Astrocyte (in vitro differentiated cells and primary cell): ENCODE measurements at regions not wholly inside any gene's neighbourhood (a gene's known extent, or its start where the extent isn't known, plus 50 kb on each side); places are given as distances from the start of the nearest gene placed in this dataset.

ENCODE experiments used
- DNase-seq: peaks from one replicate; pipeline ENCODE4 v3.0.0-alpha.2; 2010; ENCODE audit warnings: low read depth
- FAIRE-seq: peaks from 2 replicates; lab custom pipeline; 2011; peaks lifted over from hg19 to GRCh38; lab: Jason Lieb, UNC
- H2AFZ ChIP-seq: 2 replicates; pipeline ENCODE4 v1.6.0; 2012; ENCODE audit warnings: low read depth, low read length, inconsistent platforms
- H3K27ac ChIP-seq: 2 replicates; pipeline ENCODE4 v1.5.1; 2011; ENCODE audit warnings: low read depth, low read length, inconsistent platforms
- H3K27me3 ChIP-seq: 2 replicates; pipeline ENCODE4 v1.6.0; 2011; ENCODE audit warnings: low read length, inconsistent platforms; ENCODE audit not compliant: insufficient read depth
- H3K36me3 ChIP-seq: 2 replicates; pipeline ENCODE4 v1.5.1; 2011; ENCODE audit warnings: low read length, inconsistent platforms; ENCODE audit not compliant: insufficient read depth
- H3K4me1 ChIP-seq: 2 replicates; pipeline ENCODE4 v1.5.1; 2011; ENCODE audit warnings: low read length, inconsistent platforms; ENCODE audit not compliant: insufficient read depth
- H3K4me2 ChIP-seq: 2 replicates; pipeline ENCODE4 v1.6.0; 2012; ENCODE audit warnings: low read length, inconsistent platforms
- H3K4me3 ChIP-seq: 2 replicates; pipeline ENCODE4 v1.5.1; 2011; ENCODE audit warnings: low read depth, mild to moderate bottlenecking, low read length, inconsistent platforms; ENCODE audit not compliant: insufficient read depth
- H3K79me2 ChIP-seq: 2 replicates; pipeline ENCODE4 v1.6.0; 2012; ENCODE audit warnings: mild to moderate bottlenecking, low read length, inconsistent platforms; ENCODE audit not compliant: insufficient read depth
- H3K9ac ChIP-seq: 2 replicates; pipeline ENCODE4 v1.6.0; 2012; ENCODE audit warnings: mild to moderate bottlenecking, low read length, inconsistent platforms
- H3K9me3 ChIP-seq: 2 replicates; pipeline ENCODE4 v1.5.1; 2012; ENCODE audit warnings: low read depth, mild to moderate bottlenecking, low read length, inconsistent platforms; ENCODE audit not compliant: insufficient read depth
- H4K20me1 ChIP-seq: 2 replicates; pipeline ENCODE4 v1.6.0; 2012; ENCODE audit warnings: low read length, inconsistent platforms; ENCODE audit not compliant: insufficient read depth
- H3K27ac Mint-ChIP-seq: one replicate; pipeline ENCODE4 v1.8.0; 2021; ENCODE audit warnings: mild to moderate bottlenecking, mixed read lengths; ENCODE audit not compliant: unreplicated experiment
- H3K27me3 Mint-ChIP-seq: one replicate; pipeline ENCODE4 v1.8.0; 2021; ENCODE audit warnings: low read depth, mixed read lengths; ENCODE audit not compliant: unreplicated experiment
- H3K36me3 Mint-ChIP-seq: one replicate; pipeline ENCODE4 v1.8.0; 2021; ENCODE audit warnings: low read depth, mixed read lengths; ENCODE audit not compliant: unreplicated experiment
- H3K4me1 Mint-ChIP-seq: one replicate; pipeline ENCODE4 v1.8.0; 2021; ENCODE audit warnings: low read depth, mixed read lengths; ENCODE audit not compliant: unreplicated experiment
- H3K4me3 Mint-ChIP-seq: one replicate; pipeline ENCODE4 v1.8.0; 2021; ENCODE audit warnings: mild to moderate bottlenecking, moderate library complexity, mixed read lengths; ENCODE audit not compliant: unreplicated experiment
- H3K9me3 Mint-ChIP-seq: one replicate; pipeline ENCODE4 v1.8.0; 2021; ENCODE audit warnings: mild to moderate bottlenecking, mixed read lengths; ENCODE audit not compliant: unreplicated experiment
- CTCF ChIP-seq: IDR thresholded peaks from 2 replicates; pipeline ENCODE4 v1.5.1; 2011; ENCODE audit warnings: low read depth, mild to moderate bottlenecking, inconsistent platforms, low read length, moderate library complexity; ENCODE audit not compliant: insufficient read depth
- EZH2 ChIP-seq: IDR thresholded peaks from 2 replicates; pipeline ENCODE4 v1.6.1; 2012; ENCODE audit warnings: mild to moderate bottlenecking, low read length, inconsistent platforms; ENCODE audit not compliant: insufficient read depth

- Histone ChIP-seq H3K36me3 (no peaks in the 10 kb centered on the region), H3K27me3 (no peaks in the 10 kb centered on the region), H2AFZ (no peak overlapping the region), H3K9ac (no peak overlapping the region), H4K20me1 (no peaks in the 10 kb centered on the region), H3K9me3 (no peaks in the 10 kb centered on the region), H3K4me2 (no peak overlapping the region), H3K4me1 (no peaks in the 10 kb centered on the region), H3K4me3 (no peak overlapping the region), H3K79me2 (no peaks in the 10 kb centered on the region), H3K27ac (no peak overlapping the region)
- no peaks in the 10 kb centered on the region for H3K36me3 Mint-ChIP-seq
- FAIRE-seq (no peak), DNase-seq (no peak)
- H3K4me3 Mint-ChIP-seq, result no peak overlapping the region
- no peaks in the 10 kb centered on the region for H3K9me3 Mint-ChIP-seq
- TF ChIP-seq CTCF (no peak), EZH2 (no peak)
- H3K27me3 Mint-ChIP-seq, result peaks cover 34% of the 10 kb centered on the region
- no peak overlapping the region for H3K27ac Mint-ChIP-seq
- no peaks in the 10 kb centered on the region for H3K4me1 Mint-ChIP-seq
Observed at GRCh38 chr20:40472905-40473304, 216.1 kb downstream of the MAFB start.

GRCh38 chr20:40471261-40471629, 217.8 kb downstream of the MAFB start:
- Histone ChIP-seq H3K79me2 (no peaks in the 10 kb centered on the region), H3K4me2 (no peak overlapping the region), H3K27ac (no peak overlapping the region), H3K9ac (no peak overlapping the region), H3K9me3 (no peaks in the 10 kb centered on the region), H4K20me1 (no peaks in the 10 kb centered on the region), H3K4me3 (no peak overlapping the region), H2AFZ (no peak overlapping the region), H3K27me3 (no peaks in the 10 kb centered on the region), H3K36me3 (no peaks in the 10 kb centered on the region), H3K4me1 (no peaks in the 10 kb centered on the region)
- H3K36me3 Mint-ChIP-seq, result no peaks in the 10 kb centered on the region
- no peak overlapping the region for H3K27ac Mint-ChIP-seq
- no peaks in the 10 kb centered on the region for H3K4me1 Mint-ChIP-seq
- FAIRE-seq (no peak), DNase-seq (no peak)
- peaks cover 31% of the 10 kb centered on the region for H3K27me3 Mint-ChIP-seq
- H3K4me3 Mint-ChIP-seq, result no peak overlapping the region
- TF ChIP-seq EZH2 (no peak), CTCF (no peak)
- no peaks in the 10 kb centered on the region for H3K9me3 Mint-ChIP-seq

- no peak overlapping the region for H3K4me3 ChIP-seq
- no peak overlapping the region for H3K27ac ChIP-seq
- no peaks in the 10 kb centered on the region for H3K79me2 ChIP-seq
- DNase-seq, result no peak
- H3K36me3 ChIP-seq, result no peaks in the 10 kb centered on the region
- Mint-ChIP-seq H3K27me3 (peaks cover 30% of the 10 kb centered on the region), H3K36me3 (no peaks in the 10 kb centered on the region), H3K27ac (no peak overlapping the region), H3K4me1 (no peaks in the 10 kb centered on the region), H3K9me3 (no peaks in the 10 kb centered on the region), H3K4me3 (no peak overlapping the region)
- no peaks in the 10 kb centered on the region for H3K4me1 ChIP-seq
- TF ChIP-seq EZH2 (no peak), CTCF (no peak)
- FAIRE-seq, result no peak
- H3K27me3 ChIP-seq, result no peaks in the 10 kb centered on the region
- no peak overlapping the region for H3K4me2 ChIP-seq
- no peak overlapping the region for H2AFZ ChIP-seq
- H3K9me3 ChIP-seq, result no peaks in the 10 kb centered on the region
- no peaks in the 10 kb centered on the region for H4K20me1 ChIP-seq
- H3K9ac ChIP-seq, result no peak overlapping the region
Observed at GRCh38 chr20:40470445-40471260, 218.4 kb downstream of the MAFB start.
